GM19025 (cell line): ENCODE measurements at regions not wholly inside any gene's neighbourhood (a gene's known extent, or its start where the extent isn't known, plus 50 kb on each side); places are given as distances from the start of the nearest gene placed in this dataset.
A peak's percentile ranks its signal among the peaks of the same experiment; 100 is the strongest.

Experiments
- ATAC-seq: cut with Tn5 transposase; IDR thresholded peaks from one replicate; pipeline ENCODE4 v1.9.1; 2021; ENCODE audit warnings: mild to moderate bottlenecking, low read depth, moderate library complexity; ENCODE audit not compliant: unreplicated experiment

DNA sequence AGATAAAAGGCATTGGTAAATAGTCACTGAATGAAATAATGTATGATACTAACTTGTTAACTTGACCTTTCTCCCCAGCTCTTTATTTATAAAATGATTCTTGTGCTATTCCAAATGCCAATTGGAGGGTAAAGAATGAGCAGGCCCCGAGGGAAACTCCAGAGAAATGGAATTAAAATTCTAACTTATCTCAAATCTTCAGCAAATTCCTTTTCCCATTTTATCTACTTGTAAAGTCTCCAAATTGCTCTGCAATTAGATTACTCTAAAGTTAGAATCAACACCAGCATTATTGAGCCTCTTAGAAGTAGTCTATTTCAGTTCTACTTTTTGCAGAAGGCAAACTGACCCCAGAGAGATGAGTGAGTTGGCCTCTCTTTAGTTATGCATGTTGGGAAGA is 165.9 kb upstream of the PREP start:
- ATAC-seq = no peak

DNA sequence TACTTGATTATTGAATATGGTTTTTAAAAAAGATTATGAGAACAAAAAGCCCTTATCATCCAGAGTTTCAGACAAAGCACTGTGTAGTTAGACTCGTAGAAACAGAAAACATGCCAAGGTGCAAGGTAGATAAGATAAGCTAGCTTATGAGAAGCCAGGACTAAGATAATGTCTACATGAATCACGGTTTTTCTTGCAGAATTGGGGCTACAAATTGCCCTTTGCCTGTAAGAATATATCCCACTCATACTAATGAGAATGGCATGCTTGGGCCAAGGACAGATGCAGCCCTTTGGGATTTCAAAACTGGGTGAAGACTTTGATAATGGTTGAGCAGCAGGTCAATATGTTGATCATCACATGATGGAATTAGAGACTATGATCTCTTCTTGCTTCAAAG is 165.3 kb upstream of the PREP start:
- no peak for ATAC-seq

DNA sequence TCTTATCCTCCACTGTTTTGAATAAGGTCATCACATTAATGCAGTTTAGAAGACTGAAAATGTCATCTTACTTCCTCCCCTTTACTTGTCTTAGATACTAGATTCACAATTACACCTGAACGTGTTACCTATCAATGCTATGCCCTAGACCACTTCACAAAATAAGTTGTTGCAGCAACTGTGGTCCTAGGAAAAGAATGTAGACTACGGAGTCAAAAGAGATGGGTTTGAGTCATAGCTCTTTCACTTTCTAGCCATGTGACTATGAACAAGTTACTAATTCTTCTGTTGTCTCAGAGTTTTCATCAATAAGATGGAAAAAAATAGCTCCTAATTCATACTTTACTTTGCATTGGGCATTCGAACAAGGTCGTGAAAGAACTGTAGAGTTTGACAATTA is 164.3 kb upstream of the PREP start:
- ATAC-seq = no peak

DNA sequence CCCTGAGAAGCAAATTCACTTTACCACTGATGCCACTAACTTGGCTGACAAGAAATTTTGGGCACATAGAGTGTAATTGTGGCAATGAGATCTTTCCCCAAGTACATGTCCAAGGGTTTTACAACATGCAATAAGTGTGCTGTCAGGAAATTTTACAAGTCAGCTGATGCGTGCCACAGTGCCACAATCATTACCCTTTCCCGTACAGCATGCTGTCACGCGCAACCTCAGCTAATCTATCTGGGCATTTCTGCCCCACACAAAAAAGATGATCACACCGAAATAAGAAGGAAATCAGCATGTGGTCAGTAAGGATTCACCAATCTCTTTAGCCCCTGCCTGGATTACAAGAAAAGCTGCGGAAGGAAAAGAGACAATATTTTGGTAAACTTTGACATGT is 163.6 kb upstream of the PREP start:
- ATAC-seq = no peak

DNA sequence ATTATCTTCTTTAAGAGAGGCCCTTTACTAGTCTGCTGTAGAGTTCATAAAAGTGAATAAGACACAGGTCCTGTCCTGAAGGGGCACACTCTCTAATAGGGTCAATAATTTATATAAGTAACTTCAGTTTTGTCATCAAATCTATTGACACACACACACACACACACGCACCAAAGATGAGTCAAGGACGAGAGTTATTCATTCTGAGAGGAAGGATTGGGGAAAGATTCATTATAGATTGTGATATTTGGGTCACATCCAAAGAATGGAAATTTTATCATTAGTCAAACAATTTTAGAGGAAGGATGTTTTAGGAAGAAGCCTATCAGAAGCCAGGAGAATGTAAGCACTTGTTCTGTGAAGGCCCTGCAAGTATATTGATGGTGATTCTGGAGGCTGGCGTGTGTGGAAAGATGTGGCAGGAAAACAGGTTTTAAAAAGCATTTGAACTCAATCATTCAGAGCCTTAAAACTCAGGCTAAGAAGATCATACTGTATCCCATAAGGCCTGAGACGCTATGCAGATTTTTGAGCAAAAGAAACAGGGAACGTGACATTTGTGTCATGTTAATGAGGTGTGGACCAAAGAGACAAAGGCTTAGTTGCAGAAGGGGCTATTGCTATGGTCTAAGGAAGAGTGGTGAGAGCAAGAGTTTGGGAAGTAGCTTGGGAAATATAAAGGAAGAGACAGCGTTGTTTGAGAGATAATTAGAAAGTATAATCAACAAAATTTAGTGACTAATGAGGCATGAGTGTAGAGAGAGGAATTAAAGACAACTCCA is 161.4 kb upstream of the PREP start:
- ATAC-seq = no peak

DNA sequence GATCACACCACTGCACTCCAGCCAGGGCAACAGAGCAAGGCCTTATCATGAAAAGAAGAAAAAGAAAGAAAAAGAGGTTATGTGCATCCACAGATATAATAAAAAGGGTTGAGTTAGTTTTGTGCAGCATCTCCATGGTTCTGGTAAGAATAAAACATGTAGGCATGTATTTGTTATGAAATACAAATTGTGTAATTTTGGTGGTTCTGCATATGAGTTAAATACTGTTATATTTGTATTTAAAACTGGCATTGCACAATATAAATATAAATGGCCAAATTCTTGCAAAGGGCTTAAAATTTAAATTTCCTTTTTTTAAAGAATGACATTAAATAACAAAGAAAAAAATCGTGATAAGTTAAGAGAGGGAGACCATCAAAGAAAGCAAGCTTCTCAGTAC is 159.1 kb upstream of the PREP start:
- ATAC-seq = no peak

DNA sequence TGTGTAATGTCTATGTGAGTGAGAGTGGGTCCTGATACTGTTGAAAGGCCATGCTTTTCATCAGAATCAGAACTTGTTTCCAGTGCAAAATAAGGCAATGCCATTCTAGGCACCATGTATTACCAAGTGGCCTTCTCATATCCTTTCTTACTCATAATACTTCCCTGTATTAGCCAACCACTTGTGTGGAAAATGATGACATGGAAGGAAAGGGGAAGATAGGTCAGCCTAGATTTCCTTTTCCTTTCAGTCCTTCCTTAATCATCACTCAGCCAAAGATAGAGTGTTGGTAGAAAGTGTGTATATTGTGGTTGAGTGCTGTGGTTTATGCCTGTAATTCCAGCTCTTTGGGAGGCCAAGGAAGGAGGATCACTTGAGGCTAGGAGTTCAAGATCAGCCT is 158.6 kb upstream of the PREP start:
- no peak for ATAC-seq

DNA sequence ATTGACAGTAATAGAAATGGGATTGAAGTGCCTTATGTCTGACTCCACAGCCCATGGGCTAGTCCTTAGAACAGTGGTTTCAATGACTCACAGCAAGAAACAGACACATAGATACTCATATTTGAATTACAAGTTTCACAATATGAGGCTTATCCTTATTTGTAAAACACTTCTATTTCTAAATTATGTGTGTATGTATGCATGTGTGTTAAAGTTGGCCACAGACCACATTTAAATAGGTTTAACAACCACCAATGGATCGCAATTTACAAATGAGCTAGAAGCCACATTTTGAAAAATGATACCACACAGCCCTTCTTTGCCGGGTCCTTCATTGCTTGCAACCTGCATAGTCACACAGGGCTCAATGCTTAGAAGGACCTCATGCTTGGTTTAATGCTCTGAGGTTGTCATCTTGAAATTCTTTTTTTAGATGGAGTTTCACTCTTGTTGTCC is 157.8 kb upstream of the PREP start:
- peak; percentile 80 for ATAC-seq

DNA sequence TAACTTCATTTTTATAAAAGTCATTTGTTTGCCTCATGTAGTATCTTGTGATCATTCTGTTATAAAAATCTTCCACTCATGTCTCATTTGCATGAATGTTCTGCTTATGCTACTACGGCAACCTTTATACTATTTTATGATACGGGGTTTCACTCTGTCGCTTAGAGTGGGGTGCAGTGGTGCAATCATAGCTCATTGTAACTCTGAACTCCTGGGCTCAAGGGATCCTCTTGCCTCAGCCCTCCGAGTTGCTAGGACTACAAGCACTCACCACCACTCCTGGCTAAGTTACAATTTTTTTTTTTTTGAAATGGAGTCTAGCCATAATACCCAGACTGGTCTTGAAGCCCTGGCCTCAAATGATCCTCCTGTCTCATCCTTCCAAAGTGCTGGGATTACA is 154.4 kb upstream of the PREP start:
- ATAC-seq = no peak

DNA sequence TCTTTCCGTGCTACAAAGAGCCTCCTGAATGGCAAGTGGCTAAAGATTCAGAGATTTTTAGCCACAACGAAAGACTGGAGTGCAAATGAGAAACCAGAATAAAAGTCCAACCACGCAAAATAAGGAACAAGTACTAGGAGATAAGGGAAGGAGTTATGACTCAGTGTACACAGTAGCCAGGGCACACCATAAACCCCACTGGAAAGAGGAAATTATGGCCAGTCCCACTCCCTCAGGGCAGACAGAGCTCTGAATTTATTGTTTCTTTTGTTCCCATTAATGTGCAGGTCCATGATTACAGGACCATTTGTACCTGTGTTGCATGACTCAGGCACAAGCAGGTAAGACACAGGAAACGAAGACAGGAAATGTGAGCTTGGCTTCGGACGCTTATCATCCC is 150.3 kb upstream of the PREP start:
- no peak for ATAC-seq

DNA sequence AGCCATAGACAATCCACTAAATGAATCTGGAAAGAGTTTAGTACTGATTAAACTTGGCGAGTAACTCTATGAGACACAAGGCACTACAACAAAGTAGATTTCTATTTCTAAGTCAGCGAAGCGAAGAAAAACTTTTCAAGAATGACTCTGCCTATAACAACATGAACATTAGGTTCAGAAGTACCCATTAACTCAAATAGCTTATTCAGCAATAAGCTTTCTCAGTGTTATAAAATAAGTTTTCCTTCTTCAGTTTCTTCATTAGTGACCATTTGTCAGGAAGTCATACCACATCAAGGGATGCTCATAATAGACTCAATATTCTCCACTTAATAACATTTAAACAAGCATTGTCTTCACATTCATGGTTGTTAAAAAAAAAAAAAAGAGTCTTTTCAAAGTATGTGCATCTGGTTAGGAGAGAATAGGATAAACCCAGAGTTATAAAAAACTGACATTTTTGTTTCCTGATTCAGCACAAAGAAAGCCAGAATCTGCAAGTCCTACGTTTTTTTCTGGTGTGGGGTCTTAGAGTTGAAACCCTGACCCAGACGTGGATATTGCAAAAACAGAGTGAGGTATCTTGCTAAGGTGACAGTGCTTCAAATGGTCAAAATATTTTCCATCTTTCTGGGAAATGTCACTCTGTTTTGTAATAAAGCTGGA is 148.2 kb upstream of the PREP start:
- no peak for ATAC-seq

DNA sequence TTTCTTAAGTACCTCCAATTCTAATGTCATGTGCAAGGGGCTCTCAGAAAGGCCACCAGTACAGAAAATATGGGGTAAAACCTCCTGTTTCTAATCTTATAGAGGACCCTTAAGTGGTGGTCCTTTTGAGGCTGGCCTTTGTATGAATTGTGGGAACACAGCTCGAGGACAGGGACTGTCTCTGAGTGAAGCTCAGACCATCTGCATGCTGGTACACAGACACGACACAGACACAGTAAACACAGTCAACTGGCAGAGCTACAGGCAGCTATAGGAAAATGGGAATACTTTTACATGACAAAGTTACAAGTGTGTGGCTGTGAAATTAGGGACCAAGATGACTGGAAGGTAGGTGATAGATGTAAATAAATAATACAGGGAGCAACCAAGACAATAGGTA is 143.9 kb upstream of the PREP start:
- no peak for ATAC-seq

DNA sequence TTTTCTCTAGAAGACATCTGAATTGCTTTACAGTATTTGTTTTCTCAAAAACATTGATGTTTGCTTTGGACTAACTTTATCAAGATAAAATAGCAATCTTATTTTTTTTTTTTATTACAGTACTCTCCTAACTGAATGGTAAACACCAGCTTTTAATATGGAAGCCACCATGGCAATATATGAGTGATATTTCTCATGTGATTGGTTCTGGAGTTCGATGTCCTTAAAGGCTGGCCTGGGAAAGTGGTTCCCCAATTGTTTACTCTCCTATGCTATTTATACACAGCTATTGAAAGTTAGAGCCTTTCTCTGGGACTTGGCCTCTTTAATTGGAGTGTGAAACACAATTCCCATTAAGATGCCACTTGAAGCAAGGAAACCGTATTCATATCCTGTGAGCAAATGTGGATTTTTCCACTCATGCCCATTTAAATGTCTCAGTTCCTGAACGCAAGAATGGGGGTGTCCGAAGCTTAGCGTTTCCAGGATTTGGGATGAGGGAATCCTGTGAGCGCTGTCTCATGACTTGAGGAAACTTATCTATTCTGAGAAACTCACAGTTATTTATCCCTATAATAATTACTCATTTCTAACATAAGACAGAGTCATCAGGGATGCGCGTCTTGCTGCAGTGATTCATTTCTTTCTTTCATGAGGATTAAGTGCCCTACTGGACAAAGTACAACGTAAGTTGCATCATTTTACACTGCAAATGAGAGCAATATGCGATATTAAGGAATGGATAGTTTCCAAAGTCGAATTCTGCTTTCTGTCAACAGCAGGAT is 143.3 kb upstream of the PREP start:
- no peak for ATAC-seq

DNA sequence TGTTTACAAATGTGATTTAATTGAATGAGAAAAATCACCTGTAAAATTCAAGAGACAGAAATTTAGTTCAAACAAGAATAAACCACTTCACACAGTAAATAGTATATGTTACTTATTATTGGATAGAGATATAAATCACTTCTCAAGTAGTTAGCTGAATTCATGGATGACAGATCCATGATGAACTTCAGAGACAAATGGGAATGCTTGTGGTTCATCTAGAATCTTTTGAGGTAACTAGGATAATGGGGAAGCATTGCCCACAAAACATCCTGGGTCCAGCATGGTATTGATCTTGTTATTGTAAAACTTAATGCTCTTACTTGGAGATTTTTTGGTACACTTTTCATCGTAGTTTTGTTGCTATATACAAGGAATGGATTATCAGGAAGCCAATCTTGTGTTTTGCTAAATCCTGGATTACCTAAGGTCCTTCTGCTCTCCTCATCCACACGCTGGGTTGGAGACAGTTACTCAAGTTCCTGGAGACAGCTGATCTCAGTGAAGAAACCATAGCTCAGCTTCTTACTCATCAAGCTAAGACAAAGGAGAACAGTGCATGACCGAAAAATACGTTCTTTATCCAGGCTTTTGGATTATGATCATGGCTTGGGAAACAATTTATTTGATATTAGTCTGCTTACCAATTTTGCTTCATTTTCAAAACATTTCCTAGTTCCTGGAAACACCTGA is 142.5 kb upstream of the PREP start:
- no peak for ATAC-seq

DNA sequence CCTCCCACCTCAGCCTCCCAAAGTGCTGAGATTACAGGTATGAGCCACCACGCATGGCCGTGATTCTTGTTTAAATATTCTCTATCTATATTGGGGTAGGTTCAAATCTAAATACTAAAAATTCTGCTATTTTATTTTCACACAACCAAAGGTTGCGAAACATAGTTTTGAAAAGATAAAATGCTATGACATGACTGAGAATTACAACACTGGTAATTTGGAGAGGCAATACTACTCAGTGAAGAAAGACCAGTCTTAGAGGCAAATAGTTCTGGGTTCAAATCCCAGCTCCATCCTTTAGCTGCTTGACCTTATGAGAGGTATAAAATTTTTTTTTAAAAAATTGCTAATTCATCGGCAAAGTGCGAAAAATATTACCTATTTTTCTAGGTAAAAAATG is 137.0 kb upstream of the PREP start:
- ATAC-seq = no peak

DNA sequence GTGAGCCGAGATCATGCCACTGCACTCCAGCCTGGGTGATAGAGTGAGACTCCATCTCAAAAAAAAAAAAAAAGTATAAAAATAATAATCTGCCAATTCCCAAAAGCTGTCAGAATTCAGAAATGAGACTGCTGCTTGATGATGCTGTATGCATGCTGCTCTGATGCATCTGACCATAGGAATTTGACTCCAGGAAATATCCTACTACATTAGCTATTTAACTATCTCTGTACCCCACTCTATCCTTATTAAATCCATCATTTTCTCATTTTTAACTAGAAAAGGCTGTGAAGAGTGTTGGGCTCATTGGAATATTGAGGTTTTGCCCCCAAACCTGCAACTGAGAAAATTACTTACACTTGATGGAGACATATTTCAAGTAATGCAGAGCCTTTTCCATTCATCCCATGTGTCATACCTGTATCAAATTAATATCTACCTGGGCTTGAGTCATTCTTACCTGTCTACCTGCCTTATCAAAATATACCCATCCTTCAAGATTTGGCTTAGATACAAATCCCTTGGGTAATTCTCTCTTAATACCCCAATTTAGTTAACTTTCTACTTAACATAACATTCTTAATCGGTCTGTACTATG is 135.2 kb upstream of the PREP start:
- no peak for ATAC-seq

DNA sequence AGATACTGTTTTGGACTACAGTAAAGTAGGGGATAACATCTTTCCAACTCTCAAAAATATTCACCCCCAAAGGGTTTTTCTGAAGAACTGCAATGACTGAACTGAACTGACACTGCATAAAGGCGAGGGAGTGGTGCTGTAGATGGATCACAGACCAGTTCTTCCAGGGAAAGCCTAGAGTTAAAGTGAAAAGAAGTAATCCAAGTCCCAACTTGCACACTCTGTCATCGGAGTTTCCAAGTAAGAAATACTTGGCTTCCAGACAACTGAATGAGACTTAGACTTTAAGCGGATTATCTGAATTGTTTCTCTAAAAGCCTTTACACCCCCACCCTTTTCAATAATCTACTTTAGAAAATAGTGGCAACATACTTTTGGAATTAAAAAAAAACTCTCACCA is 134.1 kb upstream of the PREP start:
- no peak for ATAC-seq

DNA sequence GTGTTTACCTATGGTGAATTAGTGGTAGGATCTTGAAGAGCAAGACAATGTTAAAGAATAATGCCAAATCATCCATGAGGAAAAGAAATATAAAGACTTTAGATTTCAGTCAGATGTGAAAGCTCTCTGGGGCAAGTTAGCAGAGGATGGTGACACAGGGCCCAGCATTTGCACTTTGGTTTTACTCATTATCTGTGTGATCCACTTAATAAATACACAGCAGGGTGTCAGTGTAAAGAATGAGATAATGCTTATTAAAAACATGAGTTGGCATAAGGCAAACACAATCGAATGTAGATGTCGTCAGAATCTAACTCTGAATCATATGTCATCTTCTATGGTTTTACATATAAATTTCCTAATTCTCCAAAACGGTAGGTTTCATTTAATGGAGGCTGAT is 130.4 kb upstream of the PREP start:
- ATAC-seq = no peak

DNA sequence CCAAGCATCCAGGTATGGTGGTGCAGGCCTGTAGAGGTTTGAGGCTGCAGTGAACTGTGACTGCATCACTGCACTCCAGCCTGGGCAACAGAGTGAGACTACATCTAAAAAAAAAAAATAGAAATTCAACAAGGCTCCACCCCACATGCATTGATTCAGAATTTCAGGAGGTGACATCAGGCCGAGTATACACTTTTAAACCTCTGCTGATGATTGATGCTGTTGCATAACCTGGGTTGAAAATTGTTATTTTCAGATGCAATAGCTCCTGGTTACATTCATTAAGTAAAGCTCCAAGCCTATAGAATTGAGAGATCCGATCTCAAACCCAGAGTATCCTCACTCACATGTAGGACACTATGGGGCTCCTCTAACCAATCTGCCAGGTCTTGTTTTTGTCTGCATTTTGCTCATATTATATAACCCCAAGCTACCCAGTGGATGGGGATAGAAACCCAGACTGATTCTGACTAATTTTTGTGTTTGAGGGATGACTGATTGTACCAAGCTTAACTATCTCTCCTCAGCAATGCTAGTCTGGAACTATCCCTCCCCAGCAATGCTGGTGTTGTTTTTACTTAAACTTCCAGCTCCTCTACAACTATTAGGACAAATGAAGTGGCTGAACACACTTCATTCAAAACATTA is 123.5 kb upstream of the PREP start:
- ATAC-seq = no peak
